Activated T-cell treated with anti-CD3 and anti-CD28 coated beads, Interleukin-2, amount 50 U/mL, for 24 hours (primary cell): ENCODE measurements at regions not wholly inside any gene's neighbourhood (a gene's known extent, or its start where the extent isn't known, plus 50 kb on each side); places are given as distances from the start of the nearest gene placed in this dataset.

Experiments used
- DNase-seq: peaks from one replicate; pipeline ENCODE4 v3.0.0-alpha.2; 2020
- H3K27ac Mint-ChIP-seq: 2 replicates; pipeline ENCODE4 v1.8.0; 2020; ENCODE audit warnings: mild to moderate bottlenecking, mixed read lengths
- H3K27me3 Mint-ChIP-seq: 2 replicates; pipeline ENCODE4 v1.8.0; 2020; ENCODE audit warnings: mixed read lengths
- H3K36me3 Mint-ChIP-seq: 2 replicates; pipeline ENCODE4 v1.8.0; 2020; ENCODE audit warnings: low read depth, mixed read lengths
- H3K4me1 Mint-ChIP-seq: 2 replicates; pipeline ENCODE4 v1.8.0; 2020; ENCODE audit warnings: low read depth, mixed read lengths
- H3K4me3 Mint-ChIP-seq: 2 replicates; pipeline ENCODE4 v1.8.0; 2020; ENCODE audit warnings: mild to moderate bottlenecking, moderate library complexity, mixed read lengths
- H3K9me3 Mint-ChIP-seq: 2 replicates; pipeline ENCODE4 v1.8.0; 2020; ENCODE audit warnings: mixed read lengths

DNA sequence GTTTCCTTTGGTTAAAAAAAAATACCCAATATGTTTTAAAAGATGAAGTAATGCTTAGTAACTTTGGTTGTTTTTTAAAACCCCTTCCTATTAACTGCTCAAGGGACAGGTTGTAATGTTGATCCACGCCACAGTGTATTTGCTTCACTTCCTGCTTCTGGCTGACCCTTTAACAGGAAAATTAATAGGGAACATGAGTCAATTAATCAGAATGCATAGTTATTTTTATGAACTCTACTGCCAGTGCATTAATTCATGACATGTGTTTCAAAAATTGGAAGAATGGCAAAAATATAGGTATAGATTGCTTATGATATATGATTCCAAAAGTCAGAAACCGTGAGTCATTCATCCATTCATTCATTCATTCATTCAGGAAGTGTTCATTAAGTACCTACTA, 204.8 kb downstream of the SETD4 start:
- no peak for DNase-seq
- Mint-ChIP-seq H3K27ac (no peak overlapping the region), H3K9me3 (no peaks in the 10 kb centered on the region), H3K4me1 (no peaks in the 10 kb centered on the region), H3K27me3 (peaks cover 40% of the 10 kb centered on the region), H3K36me3 (no peaks in the 10 kb centered on the region), H3K4me3 (no peak overlapping the region)

DNA sequence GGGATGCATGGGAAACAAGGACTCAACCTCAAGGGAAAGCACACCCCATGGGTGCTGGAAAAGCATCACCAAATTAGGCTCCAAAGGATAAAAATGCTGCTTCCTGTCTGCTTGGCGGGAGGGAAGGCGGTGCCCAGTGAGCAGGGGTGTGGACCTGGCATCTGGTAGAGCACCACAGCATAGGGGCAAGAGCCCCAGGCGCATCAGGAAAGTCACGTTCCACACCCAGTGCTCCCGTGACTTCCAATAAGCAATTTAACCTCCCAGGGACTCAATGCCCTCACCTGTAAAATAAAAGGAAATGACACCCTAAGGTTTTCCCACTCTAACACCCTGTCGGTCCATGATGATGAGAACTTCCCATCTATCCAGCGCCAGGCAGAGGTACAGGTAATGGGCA, 206.0 kb downstream of the SETD4 start:
- H3K36me3 Mint-ChIP-seq = no peaks in the 10 kb centered on the region
- H3K27ac Mint-ChIP-seq = no peak overlapping the region
- no peak overlapping the region for H3K4me3 Mint-ChIP-seq
- peaks cover 37% of the 10 kb centered on the region for H3K27me3 Mint-ChIP-seq
- no peaks in the 10 kb centered on the region for H3K9me3 Mint-ChIP-seq
- H3K4me1 Mint-ChIP-seq = no peaks in the 10 kb centered on the region
- no peak for DNase-seq

DNA sequence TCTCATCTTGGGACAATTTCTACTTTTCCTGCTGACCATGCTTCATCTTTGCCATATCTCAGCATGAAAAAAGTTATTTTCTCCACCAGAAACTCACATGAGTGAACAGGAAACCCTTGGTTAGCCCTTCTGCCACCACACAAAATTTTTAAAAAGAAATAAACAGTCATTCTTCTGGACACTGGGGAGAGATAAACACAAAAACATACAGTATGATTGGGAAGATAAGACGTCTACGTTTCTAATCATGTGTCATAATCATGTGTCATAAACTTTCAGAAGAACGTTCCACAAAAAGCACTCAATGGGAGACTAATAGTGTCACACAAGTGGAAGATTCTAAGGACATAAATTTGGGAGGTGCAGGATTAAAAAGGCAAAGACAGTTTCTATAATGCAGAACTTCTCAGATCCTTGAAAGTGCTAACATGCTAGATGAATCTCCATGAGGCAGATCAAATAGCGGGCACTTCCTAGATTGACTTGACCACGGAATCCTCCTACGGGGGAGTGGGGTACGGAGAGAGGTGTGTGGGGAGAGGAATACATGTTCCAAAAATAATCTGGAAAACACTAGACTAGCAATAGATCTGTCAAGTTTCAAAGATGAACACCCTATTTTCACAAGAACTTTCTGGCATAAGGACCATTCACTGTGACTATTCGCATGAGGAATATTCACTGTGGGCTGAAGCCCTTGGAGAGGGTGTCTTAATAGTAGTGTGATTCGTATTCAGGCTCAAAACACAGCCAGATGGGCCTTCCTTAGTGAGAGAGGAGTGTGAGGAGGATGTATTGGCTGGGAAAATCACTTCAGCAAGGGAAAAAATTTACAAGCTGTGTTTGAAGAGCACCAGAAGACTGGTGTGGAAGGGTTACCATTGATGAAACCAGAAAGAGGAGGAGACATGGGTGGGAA, 206.7 kb downstream of the SETD4 start:
- H3K36me3 Mint-ChIP-seq = no peaks in the 10 kb centered on the region
- H3K27ac Mint-ChIP-seq = no peak overlapping the region

DNA sequence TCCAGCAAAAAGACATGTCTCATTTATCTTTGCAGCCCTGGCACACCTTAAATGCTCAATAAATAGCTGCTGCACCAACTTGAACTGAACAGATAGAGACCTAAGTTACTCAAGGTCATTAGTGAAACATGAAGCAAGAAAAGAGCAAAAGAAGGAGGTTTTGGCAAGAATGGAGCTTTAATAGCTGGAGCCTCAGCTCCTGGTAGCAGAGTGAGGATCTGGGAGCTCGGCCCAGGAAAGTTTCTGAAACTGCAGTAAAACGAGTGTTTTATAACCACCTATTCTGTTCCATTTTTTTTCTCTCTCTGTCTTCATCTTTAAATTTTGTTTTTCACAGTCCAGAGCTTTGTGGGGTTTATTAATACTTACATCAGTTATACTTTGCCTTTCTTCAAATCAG, 207.5 kb downstream of the SETD4 start:
- DNase-seq = no peak
- no peak overlapping the region for H3K4me3 Mint-ChIP-seq
- H3K4me1 Mint-ChIP-seq = no peaks in the 10 kb centered on the region
- H3K27ac Mint-ChIP-seq = no peak overlapping the region
- H3K36me3 Mint-ChIP-seq = no peaks in the 10 kb centered on the region
- H3K9me3 Mint-ChIP-seq = no peaks in the 10 kb centered on the region
- H3K27me3 Mint-ChIP-seq = peaks cover 29% of the 10 kb centered on the region

More for the DNA sequence above, 206.7 kb downstream of the SETD4 start:
- Mint-ChIP-seq H3K27me3 (peaks cover 30% of the 10 kb centered on the region), H3K4me1 (no peaks in the 10 kb centered on the region), H3K9me3 (no peaks in the 10 kb centered on the region), H3K4me3 (no peak overlapping the region)
- no peak for DNase-seq

DNA sequence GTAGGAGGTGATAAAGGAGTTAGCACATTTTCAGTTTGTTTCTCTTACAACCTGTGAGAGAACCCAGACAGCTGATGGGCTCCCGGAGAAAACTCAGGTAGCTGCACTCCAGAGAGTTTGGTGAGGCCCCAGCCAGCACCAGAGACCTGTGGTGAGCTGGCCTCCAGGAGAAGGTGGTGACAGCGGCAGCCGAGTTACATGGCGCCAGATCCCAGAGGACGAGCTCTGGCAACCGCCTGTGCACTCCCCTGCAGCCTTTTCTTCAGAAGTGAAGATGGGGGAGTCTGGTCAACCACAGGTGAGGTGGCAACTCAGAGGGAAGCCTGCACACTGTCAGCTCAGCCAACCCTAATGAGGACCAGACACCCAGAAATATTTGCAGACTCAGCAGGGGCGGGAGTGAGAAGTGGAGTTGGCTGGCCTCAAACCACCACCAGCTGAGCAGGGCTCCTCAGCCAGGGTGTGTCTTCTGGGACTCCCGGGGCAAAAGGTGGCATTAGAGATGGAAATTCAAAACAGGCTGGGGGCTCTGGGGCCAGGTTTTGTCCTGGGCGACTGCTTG, 209.7 kb downstream of the SETD4 start:
- no peaks in the 10 kb centered on the region for H3K36me3 Mint-ChIP-seq
- no peak for DNase-seq
- H3K4me3 Mint-ChIP-seq = no peak overlapping the region
- peaks cover 24% of the 10 kb centered on the region for H3K27me3 Mint-ChIP-seq
- no peaks in the 10 kb centered on the region for H3K4me1 Mint-ChIP-seq
- no peak overlapping the region for H3K27ac Mint-ChIP-seq
- no peaks in the 10 kb centered on the region for H3K9me3 Mint-ChIP-seq

DNA sequence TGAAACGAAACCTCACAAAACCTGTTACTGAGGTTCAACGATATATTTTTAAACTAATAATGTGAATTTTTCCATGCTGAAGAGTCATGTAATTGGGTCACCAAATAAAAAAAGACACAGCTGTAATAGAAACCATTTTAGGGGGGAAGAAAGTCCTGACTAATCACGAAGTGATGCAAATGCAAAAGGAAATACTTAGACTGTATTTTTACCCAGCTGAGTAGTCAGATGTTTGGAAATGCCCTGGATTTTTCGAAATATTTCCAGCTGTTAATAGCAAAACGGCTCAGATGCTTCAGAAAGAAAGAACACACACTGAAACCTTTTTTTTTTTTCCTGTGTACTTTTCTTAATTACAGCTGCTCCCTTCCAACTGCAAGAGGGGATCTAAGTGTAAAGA, 210.3 kb downstream of the SETD4 start:
- H3K27ac Mint-ChIP-seq = no peak overlapping the region
- peaks cover 24% of the 10 kb centered on the region for H3K27me3 Mint-ChIP-seq
- no peak overlapping the region for H3K4me3 Mint-ChIP-seq
- no peaks in the 10 kb centered on the region for H3K9me3 Mint-ChIP-seq
- H3K36me3 Mint-ChIP-seq = no peaks in the 10 kb centered on the region
- DNase-seq = no peak
- no peaks in the 10 kb centered on the region for H3K4me1 Mint-ChIP-seq

DNA sequence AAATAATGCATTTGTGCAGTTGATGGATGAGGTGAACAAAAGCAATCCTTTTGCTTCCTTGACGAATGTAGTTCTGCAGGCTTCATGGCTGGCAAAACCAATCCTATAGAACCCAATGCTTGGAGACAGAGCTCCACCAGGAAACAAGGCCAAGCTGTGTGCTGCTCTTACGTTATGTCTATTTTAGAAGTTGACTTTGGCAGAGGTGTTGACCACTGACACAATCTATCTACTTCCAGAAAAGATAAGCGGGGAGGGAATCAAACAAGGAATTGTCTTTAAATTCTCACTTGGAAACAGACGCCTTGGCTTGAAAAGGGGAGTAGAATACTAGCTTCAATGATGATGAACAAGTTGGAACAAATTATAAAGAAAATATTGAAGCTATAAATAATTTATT, 211.2 kb downstream of the SETD4 start:
- Mint-ChIP-seq H3K27me3 (peaks cover 18% of the 10 kb centered on the region), H3K27ac (no peak overlapping the region), H3K4me3 (no peak overlapping the region), H3K9me3 (no peaks in the 10 kb centered on the region), H3K36me3 (no peaks in the 10 kb centered on the region), H3K4me1 (no peaks in the 10 kb centered on the region)
- no peak for DNase-seq

DNA sequence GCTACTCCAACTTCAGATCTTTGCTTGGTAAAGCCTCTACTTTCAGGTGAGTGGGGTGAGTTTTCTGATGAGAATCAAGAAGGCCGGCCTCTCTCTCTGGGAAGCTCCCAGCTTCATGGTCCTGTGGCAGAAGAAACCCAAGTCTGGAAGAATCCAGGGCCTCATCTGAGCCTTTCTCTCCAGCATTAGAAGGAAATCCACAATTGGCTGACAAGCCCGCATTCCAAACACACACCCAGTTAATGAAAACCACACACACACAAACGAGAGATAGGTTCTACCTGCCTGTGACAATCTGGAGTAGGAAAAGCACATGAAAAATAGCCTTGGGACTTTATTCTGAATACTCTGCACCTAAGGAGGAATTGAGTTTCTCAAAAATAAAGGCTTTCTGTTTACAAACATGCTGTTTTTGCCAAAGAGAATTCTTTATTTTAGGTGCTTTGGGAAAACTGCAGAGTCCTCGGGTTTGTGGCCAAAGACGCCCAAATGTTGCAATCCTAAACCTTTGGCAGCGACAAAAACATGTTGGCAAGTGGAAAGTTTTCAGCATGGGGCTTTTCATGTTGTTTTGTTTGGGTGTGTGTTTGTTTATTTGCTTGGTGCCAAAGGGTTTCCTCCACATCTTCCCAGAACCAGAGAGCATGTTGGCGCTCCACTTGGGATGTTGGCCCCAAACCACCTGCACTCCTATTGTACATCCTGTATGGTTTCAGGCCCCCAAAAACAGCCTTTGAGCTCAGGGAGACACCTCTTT, 216.2 kb downstream of the SETD4 start:
- Mint-ChIP-seq H3K36me3 (no peaks in the 10 kb centered on the region), H3K4me3 (no peak overlapping the region), H3K9me3 (no peaks in the 10 kb centered on the region), H3K27ac (no peak overlapping the region), H3K4me1 (no peaks in the 10 kb centered on the region), H3K27me3 (no peaks in the 10 kb centered on the region)
- no peak for DNase-seq

DNA sequence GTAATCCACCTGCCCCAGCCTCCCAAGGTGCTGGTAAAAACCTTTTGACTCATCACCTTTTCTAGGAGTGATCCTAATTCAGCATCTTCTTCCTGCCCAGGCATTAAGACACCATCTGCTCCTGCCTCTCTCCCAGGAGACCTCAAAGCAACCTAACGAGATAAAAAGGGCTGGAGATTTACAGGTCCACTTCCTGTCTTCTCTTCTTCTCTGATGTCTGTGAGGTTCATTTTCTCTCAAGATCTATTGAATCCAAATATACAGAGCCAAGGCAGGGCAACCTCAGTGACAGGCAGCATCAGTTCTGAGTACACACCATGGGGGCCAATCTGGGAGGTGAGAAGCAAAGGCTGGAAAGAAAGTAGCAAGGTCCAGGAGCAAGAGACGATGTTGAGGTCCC, 219.4 kb downstream of the SETD4 start:
- no peaks in the 10 kb centered on the region for H3K36me3 Mint-ChIP-seq

DNA sequence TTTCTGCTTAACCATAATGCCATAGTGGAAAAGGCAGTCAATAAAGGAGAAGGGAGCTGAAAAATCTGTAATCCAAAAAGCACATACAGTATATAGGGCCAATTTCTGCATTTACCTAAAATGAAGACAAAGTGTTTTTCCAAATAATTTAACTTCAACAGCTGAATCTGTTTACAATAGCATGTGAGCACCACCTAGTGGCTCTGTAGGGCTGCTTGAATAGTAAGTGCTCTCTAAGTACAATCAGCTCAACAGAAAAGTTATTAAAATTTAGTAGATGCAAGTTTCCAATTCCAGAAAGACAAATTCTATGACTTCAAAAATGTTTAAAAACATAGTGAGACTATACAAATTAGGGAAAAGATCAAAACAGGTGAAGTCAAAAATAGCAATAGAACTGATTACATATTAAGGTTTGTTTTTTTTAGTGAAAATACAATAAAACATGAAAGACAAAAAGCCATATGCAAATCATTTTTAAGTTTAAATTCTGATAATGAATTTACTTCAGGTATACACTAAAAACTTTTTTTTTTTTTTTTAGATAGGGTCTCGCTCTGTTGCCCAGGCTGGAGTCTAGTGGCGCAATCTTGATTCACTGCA, 220.0 kb downstream of the SETD4 start:
- Mint-ChIP-seq H3K36me3 (no peaks in the 10 kb centered on the region), H3K27ac (no peak overlapping the region), H3K4me3 (no peak overlapping the region), H3K27me3 (no peaks in the 10 kb centered on the region), H3K9me3 (no peaks in the 10 kb centered on the region), H3K4me1 (no peaks in the 10 kb centered on the region)
- DNase-seq = no peak

More for the DNA sequence above, 219.4 kb downstream of the SETD4 start:
- no peak for DNase-seq
- H3K27ac Mint-ChIP-seq = no peak overlapping the region
- no peaks in the 10 kb centered on the region for H3K9me3 Mint-ChIP-seq
- no peaks in the 10 kb centered on the region for H3K4me1 Mint-ChIP-seq
- H3K27me3 Mint-ChIP-seq = no peaks in the 10 kb centered on the region
- H3K4me3 Mint-ChIP-seq = no peak overlapping the region

DNA sequence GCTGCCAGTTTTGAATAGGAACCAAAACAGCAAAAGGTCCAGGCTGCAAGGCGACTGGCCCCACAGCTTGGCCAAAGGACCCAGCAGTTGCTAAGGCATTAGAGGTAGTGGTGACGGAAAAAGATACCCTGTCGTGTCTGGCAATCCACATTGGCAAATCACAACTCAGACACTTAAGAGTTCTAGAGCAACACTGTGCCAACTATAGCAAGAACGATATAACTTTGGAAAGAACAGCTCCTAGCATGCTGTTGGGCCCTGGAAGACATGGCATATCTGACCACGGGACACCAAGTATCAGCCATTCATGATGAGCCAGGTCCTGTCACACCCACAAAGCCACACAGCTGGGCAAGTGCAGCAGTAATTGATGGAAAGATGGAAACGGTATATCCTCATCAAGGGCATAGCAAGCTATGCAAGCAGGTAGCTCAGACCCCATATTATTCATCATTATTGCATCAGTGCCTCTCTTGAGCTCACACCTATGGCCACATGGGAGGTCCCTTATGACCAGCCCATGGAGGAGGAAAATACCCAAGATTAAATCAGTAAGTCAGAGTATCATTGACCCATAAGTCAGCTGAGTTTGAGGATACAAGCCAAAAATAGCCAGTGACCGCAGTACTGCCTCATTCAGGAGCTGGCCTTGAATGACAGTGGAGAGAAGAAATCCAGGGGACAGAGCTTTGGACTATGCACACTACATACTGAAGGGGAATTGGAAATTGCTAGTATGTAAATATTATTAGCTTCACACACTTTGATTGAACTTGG, 221.2 kb downstream of the SETD4 start:
- Mint-ChIP-seq H3K36me3 (no peaks in the 10 kb centered on the region), H3K27ac (no peak overlapping the region), H3K4me1 (no peaks in the 10 kb centered on the region), H3K9me3 (no peaks in the 10 kb centered on the region), H3K4me3 (no peak overlapping the region), H3K27me3 (no peaks in the 10 kb centered on the region)
- no peak for DNase-seq

DNA sequence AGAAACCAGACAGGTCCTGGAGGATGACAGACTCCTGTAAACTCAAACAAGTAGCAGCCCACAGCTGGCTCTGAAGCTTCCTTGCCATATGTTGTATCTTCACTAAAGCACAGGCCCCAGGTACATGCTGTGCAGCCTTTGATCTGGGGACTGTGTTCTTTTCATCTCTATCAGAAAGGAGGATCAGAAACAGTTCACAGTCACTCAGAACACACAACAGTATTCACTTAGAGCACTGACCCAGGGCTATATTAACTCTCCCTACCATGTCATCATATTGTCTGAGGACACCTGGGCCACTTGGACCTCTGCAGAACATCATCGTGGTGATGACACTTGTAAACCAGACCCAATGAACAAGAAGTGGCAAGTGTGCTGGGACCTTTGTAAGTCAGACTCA, 222.0 kb downstream of the SETD4 start:
- Mint-ChIP-seq H3K4me1 (no peaks in the 10 kb centered on the region), H3K9me3 (no peaks in the 10 kb centered on the region), H3K27ac (no peak overlapping the region), H3K27me3 (no peaks in the 10 kb centered on the region), H3K4me3 (no peak overlapping the region), H3K36me3 (no peaks in the 10 kb centered on the region)
- DNase-seq = no peak

DNA sequence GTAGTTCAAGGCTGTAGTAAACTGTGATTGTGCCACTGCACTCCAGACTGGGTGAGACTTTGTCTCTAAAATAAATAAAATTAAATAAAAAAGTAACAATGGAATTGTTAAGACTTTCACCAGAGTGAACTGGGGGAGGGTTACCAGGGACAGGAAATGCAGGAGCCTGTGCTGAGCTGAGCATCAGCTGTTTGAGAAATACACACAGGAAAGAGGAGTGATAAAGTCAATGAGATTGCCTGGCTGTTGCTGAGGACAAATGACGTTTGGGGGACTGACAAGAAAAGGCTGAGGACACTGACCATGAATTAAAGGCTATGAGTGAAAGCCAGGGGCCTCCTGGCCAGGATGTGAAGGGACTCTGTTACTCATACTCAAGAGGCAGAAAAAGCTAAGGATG, 226.3 kb downstream of the SETD4 start:
- DNase-seq = no peak
- H3K27ac Mint-ChIP-seq = no peak overlapping the region
- H3K4me1 Mint-ChIP-seq = peaks cover 2% of the 10 kb centered on the region
- peaks cover 23% of the 10 kb centered on the region for H3K27me3 Mint-ChIP-seq
- H3K36me3 Mint-ChIP-seq = no peaks in the 10 kb centered on the region
- no peaks in the 10 kb centered on the region for H3K9me3 Mint-ChIP-seq
- H3K4me3 Mint-ChIP-seq = no peak overlapping the region

DNA sequence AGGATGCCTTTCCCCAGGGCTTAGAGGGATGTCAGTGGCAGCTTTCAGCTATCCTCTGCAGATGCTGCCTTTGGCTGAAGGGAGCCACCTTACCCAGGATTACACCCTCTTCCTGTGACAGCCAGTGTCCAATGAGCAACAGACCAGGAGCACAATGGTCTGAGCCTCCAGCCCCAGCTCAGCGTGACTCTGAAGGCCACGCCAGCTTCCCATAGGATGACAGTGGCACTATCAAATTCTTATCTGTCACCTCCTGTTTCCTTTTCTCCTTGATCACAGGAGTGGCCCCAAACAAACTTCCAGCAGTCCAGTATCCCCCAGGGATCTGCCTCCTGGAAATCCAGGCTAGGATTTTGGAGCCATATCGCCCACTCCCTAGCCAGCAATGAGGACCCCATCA, 226.9 kb downstream of the SETD4 start:
- Mint-ChIP-seq H3K27ac (no peak overlapping the region), H3K4me3 (no peak overlapping the region), H3K27me3 (peaks cover 29% of the 10 kb centered on the region), H3K36me3 (no peaks in the 10 kb centered on the region), H3K4me1 (peaks cover 4% of the 10 kb centered on the region), H3K9me3 (no peaks in the 10 kb centered on the region)
- DNase-seq = no peak
